Subcutaneous abdominal adipose tissue (tissue), 5 donors: ENCODE measurements at regions not wholly inside any gene's neighbourhood (a gene's known extent, or its start where the extent isn't known, plus 50 kb on each side); places are given as distances from the start of the nearest gene placed in this dataset.

ENCODE experiments used
- H3K27ac ChIP-seq: one replicate; pipeline ENCODE4 v1.7.0; 2013; ENCODE audit warnings: low read depth, mild to moderate bottlenecking, inconsistent platforms, low read length, moderate library complexity
- H3K27me3 ChIP-seq, 5 donors: one replicate each; pipeline ENCODE4 v1.7.0; 2013; ENCODE audit warnings: low read length in 5 of 5, inconsistent platforms in 1 of 5; ENCODE audit not compliant: control insufficient read depth in 5 of 5, insufficient read depth in 4 of 5
- H3K36me3 ChIP-seq, 5 donors: one replicate each; pipeline ENCODE4 v1.7.0; 2013; ENCODE audit warnings: low read length in 5 of 5; ENCODE audit not compliant: control insufficient read depth in 5 of 5, insufficient read depth in 5 of 5
- H3K4me1 ChIP-seq, 5 donors: one replicate each; pipeline ENCODE4 v1.7.0; 2013; ENCODE audit warnings: low read length in 5 of 5, mild to moderate bottlenecking in 3 of 5, moderate library complexity in 1 of 5; ENCODE audit not compliant: control insufficient read depth in 5 of 5, insufficient read depth in 5 of 5
- H3K4me3 ChIP-seq, 5 donors: one replicate each; pipeline ENCODE4 v1.7.0; 2013; ENCODE audit warnings: low read length in 5 of 5, low read depth in 1 of 5
- H3K9ac ChIP-seq, 5 donors: one replicate each; pipeline ENCODE4 v1.7.0; 2013; ENCODE audit warnings: low read length in 5 of 5, mild to moderate bottlenecking in 4 of 5, moderate library complexity in 3 of 5
- H3K9me3 ChIP-seq, 5 donors: one replicate each; pipeline ENCODE4 v1.7.0; 2013; ENCODE audit warnings: low read length in 5 of 5; ENCODE audit not compliant: control insufficient read depth in 5 of 5
- donor health status: healthy.
- donor health status: healthy.
- donor health status: healthy.
- donor health status: healthy.
- donor health status: healthy.

- Histone ChIP-seq H3K36me3 (no peaks in the 10 kb centered on the region), H3K4me1 (no peaks in the 10 kb centered on the region), H3K9ac (no peak overlapping the region), H3K4me3 (no peak overlapping the region), H3K27ac (no peak overlapping the region), H3K9me3 (peaks cover 4 to 12% (median 7%) of the 10 kb centered on the region in 5 donors), H3K27me3 (no peaks in the 10 kb centered on the region)
Measured at GRCh38 chr4:54505362-54505761, 152.4 kb upstream of the KIT start.

GRCh38 chr4:54505996-54506395 lies 151.8 kb upstream of the KIT start:
- H3K4me3 ChIP-seq, result no peak overlapping the region
- no peak overlapping the region for H3K9ac ChIP-seq
- H3K27me3 ChIP-seq, result no peaks in the 10 kb centered on the region
- no peaks in the 10 kb centered on the region for H3K4me1 ChIP-seq
- no peaks in the 10 kb centered on the region for H3K36me3 ChIP-seq
- H3K27ac ChIP-seq, result no peak overlapping the region
- H3K9me3 ChIP-seq, result peaks cover 4 to 12% (median 7%) of the 10 kb centered on the region in 5 donors

GRCh38 chr4:54509057-54509456 lies 148.7 kb upstream of the KIT start:
- Histone ChIP-seq H3K27me3 (no peaks in the 10 kb centered on the region), H3K4me1 (peaks cover 0 to 5% (median 0%) of the 10 kb centered on the region in 5 donors), H3K9me3 (peaks cover 4 to 12% (median 7%) of the 10 kb centered on the region in 5 donors), H3K27ac (no peak overlapping the region), H3K4me3 (no peak overlapping the region), H3K36me3 (no peaks in the 10 kb centered on the region), H3K9ac (no peak overlapping the region)

GRCh38 chr4:54513204-54513603 lies 144.6 kb upstream of the KIT start:
- Histone ChIP-seq H3K9me3 (no peaks in the 10 kb centered on the region), H3K27me3 (no peaks in the 10 kb centered on the region), H3K27ac (no peak overlapping the region), H3K9ac (no peak overlapping the region), H3K36me3 (no peaks in the 10 kb centered on the region), H3K4me1 (peaks cover 0 to 5% (median 0%) of the 10 kb centered on the region in 5 donors), H3K4me3 (no peak overlapping the region)

GRCh38 chr4:54513741-54514140 lies 144.0 kb upstream of the KIT start:
- Histone ChIP-seq H3K27ac (no peak overlapping the region), H3K9ac (no peak overlapping the region), H3K4me1 (peaks cover 0 to 5% (median 0%) of the 10 kb centered on the region in 5 donors), H3K36me3 (no peaks in the 10 kb centered on the region), H3K9me3 (no peaks in the 10 kb centered on the region), H3K27me3 (no peaks in the 10 kb centered on the region), H3K4me3 (no peak overlapping the region)

GRCh38 chr4:54516556-54517215 lies 141.1 kb upstream of the KIT start:
- peaks cover 0 to 5% (median 0%) of the 10 kb centered on the region in 5 donors for H3K4me1 ChIP-seq
- no peaks in the 10 kb centered on the region for H3K27me3 ChIP-seq
- no peak overlapping the region for H3K4me3 ChIP-seq
- no peak overlapping the region for H3K9ac ChIP-seq
- H3K9me3 ChIP-seq, result no peaks in the 10 kb centered on the region
- H3K27ac ChIP-seq, result no peak overlapping the region
- no peaks in the 10 kb centered on the region for H3K36me3 ChIP-seq

- no peaks in the 10 kb centered on the region for H3K4me1 ChIP-seq
- no peak overlapping the region for H3K4me3 ChIP-seq
- H3K9ac ChIP-seq, result no peak overlapping the region
- no peaks in the 10 kb centered on the region for H3K27me3 ChIP-seq
- no peaks in the 10 kb centered on the region for H3K36me3 ChIP-seq
- H3K9me3 ChIP-seq, result peaks cover 0 to 8% (median 5%) of the 10 kb centered on the region in 5 donors
- H3K27ac ChIP-seq, result no peak overlapping the region
Measured at GRCh38 chr4:54517781-54518444, 139.8 kb upstream of the KIT start.

- no peaks in the 10 kb centered on the region for H3K27me3 ChIP-seq
- no peaks in the 10 kb centered on the region for H3K36me3 ChIP-seq
- no peak overlapping the region for H3K4me3 ChIP-seq
- H3K4me1 ChIP-seq, result no peaks in the 10 kb centered on the region
- no peak overlapping the region for H3K27ac ChIP-seq
- peaks cover 0 to 16% (median 8%) of the 10 kb centered on the region in 5 donors for H3K9me3 ChIP-seq
- no peak overlapping the region for H3K9ac ChIP-seq
Measured at GRCh38 chr4:54525602-54526001, 132.2 kb upstream of the KIT start.

GRCh38 chr4:54526560-54526959 lies 131.2 kb upstream of the KIT start:
- H3K27ac ChIP-seq, result no peak overlapping the region
- H3K4me3 ChIP-seq, result no peak overlapping the region
- no peaks in the 10 kb centered on the region for H3K4me1 ChIP-seq
- peaks cover 0 to 16% (median 8%) of the 10 kb centered on the region in 5 donors for H3K9me3 ChIP-seq
- no peaks in the 10 kb centered on the region for H3K27me3 ChIP-seq
- H3K36me3 ChIP-seq, result no peaks in the 10 kb centered on the region
- H3K9ac ChIP-seq, result no peak overlapping the region

- H3K27me3 ChIP-seq, result no peaks in the 10 kb centered on the region
- H3K9me3 ChIP-seq, result peaks cover 0 to 11% (median 5%) of the 10 kb centered on the region in 5 donors
- no peaks in the 10 kb centered on the region for H3K36me3 ChIP-seq
- H3K4me3 ChIP-seq, result no peak overlapping the region
- no peak overlapping the region for H3K27ac ChIP-seq
- H3K4me1 ChIP-seq, result no peaks in the 10 kb centered on the region
- no peak overlapping the region for H3K9ac ChIP-seq
Measured at GRCh38 chr4:54527532-54527931, 130.2 kb upstream of the KIT start.
